Frontal cortex (tissue), 3 donors: ENCODE measurements at regions not wholly inside any gene's neighbourhood (a gene's known extent, or its start where the extent isn't known, plus 50 kb on each side); places are given as distances from the start of the nearest gene placed in this dataset.
"Not testable (repeated sequence)": the region's sequence is repeated elsewhere in the genome, so short reads cannot be mapped to it uniquely, and the experiment has no call there.

Source experiments
- DNase-seq, 2 donors: peaks; one replicate each; pipeline ENCODE4 v3.0.0; 2012; ENCODE audit warnings: low spot score in 2 of 2
- FAIRE-seq: peaks from 2 replicates; lab custom pipeline; 2012; peaks lifted over from hg19 to GRCh38; lab: Jason Lieb, UNC
- donor health status: control.
- donor health status: control.
- donor health status: control.

DNA sequence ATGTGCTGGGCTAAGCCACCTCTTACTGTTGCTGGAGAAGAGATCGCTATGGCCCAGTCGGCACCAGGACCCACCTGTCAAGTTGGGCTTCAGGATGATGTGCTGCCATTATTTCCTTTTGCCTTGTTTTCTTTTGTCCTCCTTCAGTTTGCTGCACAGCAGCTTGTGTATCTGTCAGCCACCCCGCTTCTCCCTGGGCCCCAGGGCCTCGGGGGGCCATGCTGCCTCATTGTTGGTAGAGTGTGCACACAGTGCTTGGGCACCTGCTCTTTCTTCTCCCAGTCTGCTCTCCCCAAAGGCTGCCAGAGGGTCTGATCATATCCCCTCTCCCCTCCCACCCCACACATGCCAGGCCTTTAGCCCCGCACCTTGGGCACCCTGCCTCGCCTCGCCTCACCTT is 185.5 kb upstream of the ATP10A start:
- no peak for FAIRE-seq

DNA sequence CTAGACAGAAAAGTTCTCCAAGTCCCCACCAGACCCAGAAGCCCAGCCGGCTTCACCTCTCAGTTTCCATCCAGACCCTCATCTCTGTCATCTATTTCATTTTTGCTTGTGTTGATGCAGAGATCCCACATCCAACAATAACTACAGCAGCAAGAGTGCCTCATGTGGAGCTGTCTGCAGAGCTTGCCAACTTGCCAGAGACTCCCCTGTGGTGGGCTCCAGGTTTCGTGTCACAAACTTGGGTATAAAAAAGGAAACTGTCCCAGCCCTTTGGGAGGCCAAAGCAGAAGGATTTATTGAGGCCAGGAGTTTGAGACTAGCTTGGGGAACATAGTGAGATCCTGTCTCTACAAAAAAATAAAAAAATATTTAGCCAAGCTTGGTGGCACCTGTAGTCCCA is 182.4 kb upstream of the ATP10A start:
- DNase-seq (no peak), FAIRE-seq (no peak)

More for the DNA sequence above, 185.5 kb upstream of the ATP10A start:
- no peak for DNase-seq

DNA sequence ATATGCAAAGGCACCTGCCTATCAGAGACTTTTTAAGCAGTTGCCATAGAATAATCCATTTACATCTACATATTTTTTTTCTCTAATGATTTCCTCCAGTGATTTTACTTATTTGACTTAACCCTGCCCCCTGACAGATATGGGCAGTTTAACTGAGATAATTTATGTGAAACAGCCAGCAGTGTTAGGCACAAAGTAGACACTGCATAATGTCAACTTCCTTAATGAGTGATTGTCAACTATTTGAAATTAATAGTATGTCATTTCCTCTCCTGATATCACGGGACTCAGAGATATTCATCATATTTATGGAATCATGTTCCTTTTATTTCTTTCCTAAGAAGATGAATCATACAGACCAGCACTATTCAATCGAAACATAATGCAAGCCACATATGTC is 179.9 kb upstream of the ATP10A start:
- FAIRE-seq (no peak), DNase-seq (no peak)

DNA sequence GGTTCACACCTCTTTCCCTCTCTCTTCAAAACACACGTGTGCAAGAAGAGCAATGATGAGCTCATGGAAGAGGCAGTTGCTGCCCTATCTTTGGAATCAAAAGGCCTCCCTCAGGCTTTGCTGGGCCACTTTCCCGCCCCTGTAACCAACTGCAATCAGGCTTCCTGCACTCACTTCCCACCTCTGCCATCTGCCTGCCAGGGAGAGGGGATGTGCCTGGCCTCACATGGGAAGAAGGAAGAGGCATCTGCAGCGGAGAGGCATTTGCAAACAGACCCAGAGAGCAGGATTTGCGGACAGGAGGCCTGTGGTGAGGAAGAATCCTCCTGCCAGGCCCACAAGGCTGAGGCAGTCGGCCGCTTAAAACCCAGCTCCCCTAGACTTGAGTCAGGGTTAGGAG is 175.6 kb upstream of the ATP10A start:
- no peak for DNase-seq
- no peak for FAIRE-seq

DNA sequence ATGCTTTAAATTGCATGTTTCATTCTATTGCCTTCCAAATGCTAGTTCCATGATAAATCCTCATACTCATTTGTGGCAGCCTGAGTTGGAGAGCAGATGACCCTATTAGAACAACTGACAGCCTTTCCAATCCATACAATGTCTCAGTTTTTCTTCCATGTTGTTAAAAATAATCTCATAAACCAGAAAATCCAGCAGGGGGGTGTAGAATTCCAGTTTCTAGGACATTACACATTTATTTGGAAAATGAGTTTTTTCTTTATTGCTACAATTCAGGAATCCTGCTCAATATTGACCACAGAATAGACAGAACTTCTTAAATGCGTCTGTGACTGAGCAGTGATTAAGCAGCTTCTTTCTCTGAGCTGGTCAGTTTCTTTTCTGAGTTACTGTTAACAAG is 174.2 kb upstream of the ATP10A start:
- FAIRE-seq, result no peak
- no peak for DNase-seq

DNA sequence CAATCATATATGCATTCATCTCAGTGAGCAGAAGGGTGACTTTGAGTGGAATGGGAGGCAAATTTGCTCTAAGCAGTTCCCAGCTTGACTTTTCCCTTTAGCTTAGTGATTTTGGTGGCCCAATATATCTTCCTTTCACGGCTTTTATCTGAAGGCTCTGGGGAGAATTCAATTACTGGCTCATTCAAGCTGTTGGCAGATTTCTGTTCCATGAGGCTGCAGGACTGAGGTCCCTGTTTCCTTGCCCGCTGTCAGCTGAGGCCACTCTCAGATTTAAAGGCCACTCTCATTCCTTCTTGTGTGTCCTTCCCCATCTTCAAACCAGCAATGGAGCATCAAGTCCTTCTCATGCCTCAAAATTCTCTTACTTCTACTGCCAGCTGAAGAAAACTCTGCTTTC is 170.4 kb upstream of the ATP10A start:
- FAIRE-seq, result no peak

DNA sequence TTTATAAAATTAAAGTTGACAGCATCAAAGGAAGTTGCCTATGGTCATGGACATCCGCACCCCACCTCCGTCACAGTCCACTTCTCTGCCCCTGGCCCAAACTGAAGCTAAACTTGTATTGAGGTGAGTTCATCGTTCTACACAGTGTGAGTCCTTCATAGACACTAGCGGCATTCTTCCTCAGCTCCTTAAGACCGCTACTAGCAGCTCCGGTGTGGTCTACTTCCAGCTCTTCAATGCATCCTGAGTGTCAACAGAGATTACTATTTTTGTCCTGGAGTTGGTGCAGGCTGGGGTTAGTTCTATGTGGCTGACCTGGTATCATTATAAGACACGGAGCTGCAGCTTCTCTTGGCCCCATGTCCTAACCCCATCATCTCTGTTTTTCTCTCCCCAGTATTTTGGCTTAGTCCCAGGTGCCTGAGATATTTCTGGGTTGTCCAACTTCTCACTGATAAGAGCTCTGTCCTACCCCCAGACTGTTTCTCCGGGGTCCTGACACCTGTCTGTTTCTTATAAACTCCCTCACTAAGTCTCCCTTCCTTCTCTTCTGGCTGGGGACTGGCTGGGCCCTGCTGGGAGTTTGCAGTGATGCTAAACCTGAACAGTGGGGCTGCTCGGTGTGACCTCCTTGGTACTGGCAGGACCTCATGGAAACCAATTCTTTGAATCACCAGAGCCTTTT is 169.2 kb upstream of the ATP10A start:
- no peak for DNase-seq
- no peak for FAIRE-seq

More for the DNA sequence above, 170.4 kb upstream of the ATP10A start:
- no peak for DNase-seq

DNA sequence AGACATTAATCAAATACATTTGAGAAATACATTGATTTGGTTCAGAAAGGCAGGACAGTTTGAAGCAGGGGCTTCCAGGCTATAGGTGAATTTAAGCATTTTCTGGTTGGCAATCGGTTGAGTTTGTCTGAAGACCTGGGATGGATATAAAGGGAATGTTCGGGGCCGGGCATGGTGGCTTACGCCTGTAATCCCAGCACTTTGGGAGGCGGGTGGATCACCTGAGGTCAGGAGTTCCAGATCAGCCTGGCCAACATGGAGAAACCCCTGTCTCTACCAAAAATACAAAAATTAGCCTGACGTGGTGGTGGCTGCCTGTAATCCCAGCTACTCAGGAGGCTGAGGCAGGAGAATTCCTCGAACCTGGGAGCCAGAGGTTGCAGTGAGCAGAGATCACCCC is 166.5 kb upstream of the ATP10A start:
- FAIRE-seq, DNase-seq: not testable (repeated sequence)

DNA sequence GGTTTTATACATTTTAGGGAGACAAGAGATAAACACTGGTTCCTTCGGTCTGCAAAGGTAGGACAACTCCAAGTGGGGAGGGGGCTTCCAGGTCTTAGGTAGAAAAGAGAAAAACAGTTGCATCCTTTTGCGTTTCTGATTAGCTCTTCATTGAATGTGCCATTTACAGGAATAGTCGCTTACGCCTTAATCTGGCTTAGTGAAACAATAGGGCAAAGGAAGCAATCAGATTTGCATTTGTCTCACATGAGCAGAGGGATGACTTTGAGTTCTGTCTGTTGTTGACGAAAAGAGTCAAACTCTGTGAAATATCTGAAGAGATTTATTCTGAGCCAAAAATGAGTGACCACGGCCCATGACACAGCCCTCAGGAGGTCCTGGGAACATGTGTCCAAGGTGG is 166.0 kb upstream of the ATP10A start:
- DNase-seq (no peak), FAIRE-seq (no peak)

- no peak for FAIRE-seq
These were observed 165.1 kb upstream of the ATP10A start for GRCh38 chr15:26028086-26028740.

DNA sequence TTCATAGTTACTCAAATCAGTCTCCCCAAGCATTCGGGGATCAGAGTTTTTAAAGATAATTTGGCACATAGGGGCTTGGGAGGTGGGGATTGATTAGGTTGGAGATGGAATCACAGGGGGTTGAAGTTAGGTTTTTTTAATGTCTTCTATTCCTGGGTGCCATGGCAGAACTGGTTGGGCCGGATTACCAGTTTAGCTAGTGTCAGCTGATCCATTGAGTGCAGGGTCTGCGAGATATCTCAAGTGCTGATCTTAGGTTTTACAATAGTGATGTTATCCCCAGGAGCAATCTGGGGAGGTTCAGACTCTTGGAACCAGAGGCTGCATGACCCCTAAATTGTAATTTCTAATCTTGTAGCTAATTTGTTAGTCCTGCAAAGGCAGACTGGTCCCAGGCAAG is 163.5 kb upstream of the ATP10A start:
- DNase-seq, FAIRE-seq: not testable (repeated sequence)

More at GRCh38 chr15:26028086-26028740, 165.1 kb upstream of the ATP10A start:
- no peak for DNase-seq

DNA sequence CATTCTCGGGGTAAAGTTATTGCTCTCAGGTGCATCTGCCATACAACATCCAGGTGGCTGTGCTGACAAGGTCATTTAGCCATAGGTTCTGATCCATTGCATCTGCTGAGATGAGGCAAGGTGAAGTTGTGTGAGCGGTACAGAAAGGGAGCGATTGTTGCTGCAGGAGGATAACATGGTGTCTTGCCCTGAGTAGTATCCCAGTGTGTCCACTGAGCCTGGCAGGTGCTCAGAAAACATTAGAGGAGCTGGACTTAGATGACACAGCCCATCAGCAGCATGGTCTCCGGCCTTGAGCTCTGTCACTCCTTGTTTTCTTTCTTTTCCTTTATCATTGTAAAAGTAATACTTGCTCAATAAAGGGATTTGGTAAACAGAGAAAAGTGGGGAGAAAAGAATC is 161.1 kb upstream of the ATP10A start:
- no peak for FAIRE-seq
- no peak for DNase-seq

GRCh38 chr15:26023691-26024090 is 160.6 kb upstream of the ATP10A start:
- no peak for DNase-seq
- no peak for FAIRE-seq

DNA sequence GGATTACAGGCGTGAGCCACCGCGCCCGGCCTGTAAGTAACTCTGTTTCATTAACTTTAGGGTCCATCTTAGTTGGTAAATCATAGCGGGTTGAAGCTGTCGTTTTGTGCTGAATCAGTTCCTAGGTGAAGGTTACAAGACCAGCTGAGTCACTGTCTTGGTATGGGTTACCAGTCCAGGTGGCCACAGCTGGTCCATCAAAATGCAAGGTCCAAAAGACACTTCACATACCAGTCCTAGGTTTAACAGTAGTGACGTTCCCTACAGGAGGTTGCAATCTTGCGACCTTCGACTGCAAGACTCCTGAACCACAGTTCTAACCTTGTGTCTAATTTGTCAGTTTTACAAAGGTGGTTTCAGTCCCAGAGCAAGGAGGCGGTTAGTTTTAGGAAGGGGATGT is 160.1 kb upstream of the ATP10A start:
- DNase-seq, result no peak
- FAIRE-seq, result no peak

DNA sequence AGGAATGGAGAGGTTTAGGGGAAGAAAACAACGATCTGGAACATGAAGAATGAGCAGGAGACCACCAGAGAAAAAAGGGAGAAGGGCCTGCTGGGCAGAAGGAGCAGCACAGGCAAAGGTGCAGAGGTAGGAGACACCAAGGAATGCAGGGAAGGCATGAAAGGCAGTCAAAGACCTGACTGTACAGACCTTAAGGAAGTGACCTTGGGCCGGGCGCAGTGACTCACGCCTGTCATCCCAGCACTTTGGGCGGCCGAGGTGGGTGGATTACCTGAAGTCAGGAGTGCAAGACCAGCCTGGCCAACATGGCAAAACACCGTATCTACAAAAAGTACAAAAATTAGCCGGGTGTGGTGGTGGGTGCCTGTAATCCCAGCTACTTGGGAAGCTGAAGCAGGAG is 157.7 kb upstream of the ATP10A start:
- FAIRE-seq, result no peak
- no peak for DNase-seq

GRCh38 chr15:26017665-26018064 is 154.5 kb upstream of the ATP10A start:
- FAIRE-seq (no peak), DNase-seq (no peak)

DNA sequence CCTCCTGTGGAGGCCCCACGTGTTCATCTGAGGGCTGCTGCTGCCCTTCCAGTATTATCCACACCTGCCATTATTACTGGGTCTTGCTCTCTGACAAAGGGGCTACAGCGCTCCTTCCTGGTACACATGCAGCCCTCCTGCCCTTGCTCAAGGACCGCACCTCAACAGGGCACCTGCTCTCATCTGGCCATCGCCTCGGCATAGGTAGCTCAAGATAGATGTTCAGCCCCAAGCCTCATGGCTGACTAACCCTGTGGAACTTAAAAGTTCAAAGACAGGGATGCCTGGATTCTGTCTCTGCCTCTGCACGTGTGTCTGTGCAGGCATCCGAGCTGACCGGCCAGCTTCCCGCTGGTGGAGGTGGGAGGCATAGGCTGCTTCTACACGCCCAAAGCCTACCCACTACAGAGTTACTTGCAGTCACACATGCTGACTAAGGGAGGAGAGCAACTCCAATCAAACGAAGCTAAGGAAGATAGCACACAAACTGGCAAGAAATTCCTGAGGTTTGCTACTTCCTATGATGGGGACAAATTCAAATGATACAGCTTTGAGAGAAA is 152.5 kb upstream of the ATP10A start:
- DNase-seq (no peak), FAIRE-seq (no peak)

DNA sequence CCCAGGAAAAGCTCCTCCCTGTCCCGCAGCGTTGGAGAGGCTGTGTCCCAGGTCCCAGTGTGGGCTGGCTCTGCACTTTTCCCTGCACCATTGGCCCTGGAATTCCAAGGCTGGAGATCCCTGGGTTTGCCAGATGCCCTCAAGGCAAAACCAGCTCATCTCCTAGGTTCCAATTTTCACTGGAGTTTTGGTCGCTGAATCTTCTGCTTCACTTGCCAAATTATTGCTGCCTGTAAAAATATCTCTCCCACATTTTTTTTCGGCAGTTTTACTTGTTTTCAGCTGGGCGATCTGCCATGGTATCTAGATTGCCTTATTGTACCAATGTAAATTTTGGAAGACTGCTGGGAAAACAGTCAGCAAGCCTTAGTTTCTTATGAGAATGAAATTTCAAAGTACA is 150.9 kb upstream of the ATP10A start:
- no peak for FAIRE-seq
- DNase-seq, result no peak

- FAIRE-seq (no peak), DNase-seq (no peak)
These were observed 148.8 kb upstream of the ATP10A start for GRCh38 chr15:26011916-26012315.

GRCh38 chr15:26007151-26007550 is 144.0 kb upstream of the ATP10A start:
- no peak for DNase-seq
- FAIRE-seq, result no peak

DNA sequence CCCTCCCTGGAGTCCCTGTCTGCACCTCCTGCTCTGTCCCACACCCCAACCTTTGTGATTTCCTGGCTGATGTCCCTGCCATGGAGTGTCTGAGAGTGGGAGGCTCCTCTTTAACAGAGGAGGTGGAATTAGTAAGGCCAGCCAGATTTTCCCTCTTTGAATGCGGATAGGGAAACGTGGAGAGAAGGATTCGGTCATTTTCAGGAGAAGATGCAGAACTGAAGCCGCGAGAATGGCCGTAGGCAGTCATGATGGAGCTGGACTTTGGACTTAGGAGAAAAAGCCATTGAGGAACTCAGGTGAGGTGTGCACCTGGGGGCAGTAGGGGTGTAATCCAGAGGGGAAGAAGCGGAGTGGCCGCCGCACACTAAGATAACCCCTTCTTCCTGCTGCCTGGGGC is 138.1 kb upstream of the ATP10A start:
- no peak for FAIRE-seq
- no peak for DNase-seq

DNA sequence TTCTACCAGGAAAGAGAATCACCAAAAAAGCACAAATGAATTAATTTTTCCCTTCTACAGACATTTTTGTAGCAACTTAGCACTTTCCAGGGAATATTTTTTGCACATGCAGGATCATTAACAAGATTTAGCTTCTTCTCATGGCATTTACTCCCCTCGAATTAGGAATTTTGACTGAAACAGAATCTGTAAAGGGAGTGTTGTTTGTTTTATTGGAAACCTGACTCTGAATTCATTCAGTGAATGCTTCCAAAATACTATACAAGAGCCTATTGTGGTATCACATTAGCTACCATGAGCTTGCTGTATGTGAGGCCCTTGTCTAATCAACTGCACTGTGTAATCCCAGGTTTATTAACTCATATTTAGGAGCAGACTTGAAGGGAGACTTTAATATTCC is 130.4 kb upstream of the ATP10A start:
- FAIRE-seq, result no peak

More for the DNA sequence above, 130.4 kb upstream of the ATP10A start:
- DNase-seq, result no peak
